Thymus (tissue), 11 donors: ENCODE measurements at regions not wholly inside any gene's neighbourhood (a gene's known extent, or its start where the extent isn't known, plus 50 kb on each side); places are given as distances from the start of the nearest gene placed in this dataset.

Source experiments
- DNase-seq, 9 donors: peaks; one replicate each; pipeline ENCODE4 v3.0.0-alpha.2; 2013; ENCODE audit warnings: low spot score in 9 of 9, low read depth in 6 of 9, missing footprints in 1 of 9
- H3K27ac ChIP-seq, 2 donors: one replicate each; pipeline ENCODE4 v1.5.1; 2013; ENCODE audit warnings: control low read depth in 1 of 2, low read depth in 1 of 2, low read length in 1 of 2, mild to moderate bottlenecking in 1 of 2, moderate library complexity in 1 of 2
- H3K27me3 ChIP-seq, 2 donors: one replicate each; pipeline ENCODE4 v1.5.1; 2013; ENCODE audit warnings: low read length in 1 of 2; ENCODE audit not compliant: control insufficient read depth in 2 of 2, insufficient read depth in 1 of 2
- H3K36me3 ChIP-seq, 2 donors: one replicate each; pipeline ENCODE4 v1.5.1; 2013; ENCODE audit warnings: low read length in 1 of 2, mild to moderate bottlenecking in 1 of 2, moderate library complexity in 1 of 2; ENCODE audit not compliant: control insufficient read depth in 2 of 2, insufficient read depth in 2 of 2
- H3K4me1 ChIP-seq, 2 donors: one replicate each; pipeline ENCODE4 v1.5.1; 2013; ENCODE audit warnings: low read length in 2 of 2; ENCODE audit not compliant: control insufficient read depth in 2 of 2, insufficient read depth in 2 of 2
- H3K4me3 ChIP-seq, 2 donors: one replicate each; pipeline ENCODE4 v1.5.1; 2013; ENCODE audit warnings: low read length in 2 of 2, control low read depth in 1 of 2, mild to moderate bottlenecking in 1 of 2
- H3K9me3 ChIP-seq, 2 donors: one replicate each; pipeline ENCODE4 v1.5.1; 2013; ENCODE audit warnings: low read length in 1 of 2, mild to moderate bottlenecking in 1 of 2; ENCODE audit not compliant: control insufficient read depth in 2 of 2, insufficient read depth in 1 of 2
- WGBS: extraction: QIAGEN DNeasy Blood & Tissue Kit; methylation state at CpG from one replicate; pipeline ENCODE4 v1.1.7; 2013; 5-methylcytosine and 5-hydroxymethylcytosine counted together
- donor health status: healthy.

DNA sequence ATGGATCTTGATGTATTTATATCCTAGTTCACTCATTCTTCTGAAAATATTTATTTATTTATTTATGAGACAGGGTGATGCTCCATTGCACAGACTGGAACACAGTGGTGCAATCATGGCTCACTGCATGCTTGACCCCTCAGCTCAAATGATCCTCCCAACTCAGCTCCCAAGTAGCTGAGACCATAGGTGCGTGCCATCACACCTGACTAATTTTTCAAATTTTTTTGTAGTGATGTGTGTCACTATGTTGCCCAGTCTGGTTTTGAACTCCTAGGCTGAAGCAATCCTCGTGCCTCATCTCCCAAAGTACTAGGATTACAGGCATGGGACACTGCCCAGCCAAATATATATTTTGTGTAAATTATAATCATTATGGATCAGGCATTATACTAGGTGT is 595.6 kb upstream of the ATP2B1 start:
- H3K4me3 ChIP-seq: no peak overlapping the region
- no peaks in the 10 kb centered on the region for H3K27me3 ChIP-seq
- no peak for DNase-seq
- no peaks in the 10 kb centered on the region for H3K4me1 ChIP-seq
- no peaks in the 10 kb centered on the region for H3K36me3 ChIP-seq
- WGBS: 98% methylated on average over 2 of the region's 2 CpGs
- no peaks in the 10 kb centered on the region for H3K9me3 ChIP-seq
- H3K27ac ChIP-seq: no peak overlapping the region

DNA sequence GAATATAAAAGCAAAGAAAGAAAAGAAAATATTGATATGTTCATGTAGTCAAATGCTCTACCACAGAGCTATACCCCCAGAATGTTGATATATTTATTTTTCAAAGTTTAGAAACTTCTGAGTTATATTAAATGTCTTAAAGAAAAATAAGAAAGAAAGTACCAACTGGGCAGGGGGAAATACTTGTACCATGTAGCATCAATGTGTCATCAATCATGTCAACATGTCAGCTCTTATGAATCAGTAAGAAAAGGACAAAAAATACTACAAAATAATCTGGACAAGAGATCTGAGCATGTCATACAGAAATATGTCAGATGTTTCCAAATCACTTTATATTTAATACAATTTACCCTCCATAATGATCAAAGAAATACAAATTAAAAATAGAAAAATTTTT is 595.1 kb upstream of the ATP2B1 start:
- Histone ChIP-seq H3K27me3 (no peaks in the 10 kb centered on the region), H3K4me3 (no peak overlapping the region), H3K9me3 (no peaks in the 10 kb centered on the region), H3K36me3 (no peaks in the 10 kb centered on the region), H3K4me1 (peaks cover 0 to 1% of the 10 kb centered on the region in 2 donors), H3K27ac (no peak overlapping the region)
- no peak for DNase-seq

DNA sequence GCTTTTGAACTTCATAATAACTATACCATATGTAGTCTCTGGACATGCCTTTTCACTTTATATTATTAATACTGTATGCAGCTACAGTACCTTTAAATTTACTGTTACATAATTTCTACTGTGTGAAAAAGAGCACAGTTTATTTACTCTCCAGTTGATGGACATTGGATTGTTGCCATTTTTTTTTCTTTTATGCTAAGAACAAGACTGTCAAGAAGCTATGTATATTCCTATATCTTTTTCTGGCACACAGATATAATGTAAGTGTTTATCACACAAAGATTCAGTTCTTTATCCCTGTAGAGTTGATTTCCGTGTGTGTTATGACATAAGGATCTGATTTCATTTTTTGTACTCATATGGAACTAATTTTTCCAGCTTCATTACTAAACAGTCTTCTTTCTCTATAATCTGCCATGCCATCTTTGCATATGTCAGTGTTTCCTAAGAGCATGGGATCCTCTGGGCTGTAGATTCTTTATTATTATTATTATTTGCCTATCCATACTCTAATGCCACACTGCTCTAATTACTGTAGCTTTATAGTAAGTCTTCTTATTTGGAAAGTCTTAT is 593.0 kb upstream of the ATP2B1 start:
- Histone ChIP-seq H3K4me3 (no peak overlapping the region), H3K27ac (no peak overlapping the region), H3K36me3 (no peaks in the 10 kb centered on the region), H3K9me3 (no peaks in the 10 kb centered on the region), H3K4me1 (peaks cover 0 to 2% of the 10 kb centered on the region in 2 donors), H3K27me3 (no peaks in the 10 kb centered on the region)
- no peak for DNase-seq
- 92% methylated on average over 1 of the region's 1 CpG for WGBS

DNA sequence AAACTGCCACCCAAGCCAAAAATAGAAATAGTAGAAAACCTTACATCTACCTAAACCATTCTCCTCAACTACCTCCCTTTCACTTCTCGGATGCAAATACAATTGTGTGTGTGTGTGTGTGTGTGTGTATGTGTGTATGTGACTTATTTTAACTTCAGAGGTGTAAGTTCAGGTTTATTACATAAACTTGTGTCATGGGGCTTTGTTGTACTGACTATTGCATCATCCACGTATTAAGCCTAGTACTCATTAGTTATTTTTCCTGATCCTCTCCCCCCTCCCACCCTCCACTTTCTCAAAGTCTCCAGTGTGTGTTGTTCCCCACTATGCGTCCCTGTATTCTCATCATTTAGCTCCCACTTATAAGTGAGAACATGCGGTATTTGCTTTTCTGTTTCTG is 592.5 kb upstream of the ATP2B1 start:
- no peak overlapping the region for H3K27ac ChIP-seq
- H3K4me1 ChIP-seq: peaks cover 0 to 2% of the 10 kb centered on the region in 2 donors
- no peak overlapping the region for H3K4me3 ChIP-seq
- H3K9me3 ChIP-seq: no peaks in the 10 kb centered on the region
- no peaks in the 10 kb centered on the region for H3K36me3 ChIP-seq
- no peak for DNase-seq
- 95% methylated on average over 4 of the region's 4 CpGs for WGBS
- H3K27me3 ChIP-seq: no peaks in the 10 kb centered on the region

DNA sequence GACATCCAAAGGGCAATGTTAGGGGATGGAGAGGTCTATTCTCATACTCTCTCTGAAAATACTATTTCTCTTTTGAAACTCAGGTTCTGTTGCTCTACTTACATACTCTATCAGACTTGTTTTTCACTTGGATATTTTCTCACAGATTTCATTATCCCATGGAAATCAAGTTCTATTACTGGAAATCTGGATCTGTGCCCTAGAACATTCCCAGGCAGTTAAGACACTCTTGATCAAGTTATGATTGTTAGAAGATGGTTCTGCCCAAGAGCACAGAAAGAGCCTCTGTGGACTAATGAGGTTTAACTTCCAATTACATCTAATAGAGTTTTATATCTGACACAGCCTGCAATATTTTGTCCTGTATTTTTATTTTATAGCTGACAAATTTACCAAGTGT is 591.0 kb upstream of the ATP2B1 start:
- H3K36me3 ChIP-seq: no peaks in the 10 kb centered on the region
- no peak overlapping the region for H3K27ac ChIP-seq
- no peak for DNase-seq
- peak overlapping the region in 1 of 2 donors; percentile 37 for H3K4me3 ChIP-seq
- no peaks in the 10 kb centered on the region for H3K27me3 ChIP-seq
- H3K9me3 ChIP-seq: no peaks in the 10 kb centered on the region
- H3K4me1 ChIP-seq: peaks cover 0 to 2% of the 10 kb centered on the region in 2 donors

DNA sequence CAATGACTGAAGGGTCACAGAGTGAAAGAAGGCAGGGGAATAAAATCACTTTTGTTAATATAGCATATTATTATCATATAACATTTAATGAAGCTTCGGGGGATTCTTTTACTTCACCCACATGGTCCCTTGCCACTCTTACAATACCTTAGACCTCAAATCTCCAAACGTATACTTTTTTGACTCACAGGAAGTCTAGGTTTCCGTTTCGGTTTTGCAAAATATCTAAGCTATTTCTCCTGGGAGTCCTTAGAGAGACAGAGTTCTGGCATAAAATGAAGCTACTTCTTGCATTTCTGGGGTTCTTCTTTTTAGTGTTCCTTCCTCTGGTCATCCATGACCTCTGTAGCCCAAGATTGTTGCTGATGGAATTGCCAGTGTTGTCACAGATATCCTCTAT is 590.5 kb upstream of the ATP2B1 start:
- H3K4me1 ChIP-seq: peaks cover 0 to 2% of the 10 kb centered on the region in 2 donors
- peak in 6 of 9 donors; percentile 8 to 53 (median 16) for DNase-seq
- no peaks in the 10 kb centered on the region for H3K36me3 ChIP-seq
- no peaks in the 10 kb centered on the region for H3K9me3 ChIP-seq
- H3K27ac ChIP-seq: no peak overlapping the region
- peak overlapping the region in 1 of 2 donors; percentile 37 for H3K4me3 ChIP-seq
- WGBS: 31% methylated on average over 4 of the region's 4 CpGs
- H3K27me3 ChIP-seq: no peaks in the 10 kb centered on the region

DNA sequence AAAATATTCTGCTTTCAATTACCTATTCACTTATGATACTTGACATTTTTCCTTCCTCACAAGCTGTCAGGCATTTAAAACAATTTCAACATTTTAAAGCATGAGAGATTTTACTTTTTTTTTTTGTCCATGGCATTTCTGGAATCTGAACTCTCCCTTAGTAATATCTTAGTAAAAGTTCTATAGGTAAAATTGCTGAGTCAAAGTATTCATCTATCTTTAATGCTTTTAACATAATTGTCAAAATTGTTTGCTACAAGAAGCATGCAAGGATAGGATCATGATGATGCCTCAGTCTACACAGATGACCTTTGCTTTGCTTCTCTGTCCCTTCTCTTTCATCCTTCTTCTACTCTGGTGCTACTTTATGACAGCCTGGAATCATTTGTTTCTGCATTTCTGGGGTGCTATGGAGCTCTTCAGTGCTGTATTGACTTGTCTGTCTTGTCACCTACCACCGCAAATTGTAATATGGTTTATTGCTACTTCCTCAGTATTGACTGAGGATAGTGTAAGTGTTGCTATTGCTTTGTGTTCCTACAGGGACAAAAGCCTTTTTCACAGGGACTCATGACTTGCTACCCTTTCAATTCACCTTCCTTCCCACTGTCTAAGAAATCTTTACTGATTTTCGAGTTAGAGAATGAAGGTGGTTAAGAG is 589.8 kb upstream of the ATP2B1 start:
- DNase-seq: no peak
- H3K4me1 ChIP-seq: peaks cover 0 to 2% of the 10 kb centered on the region in 2 donors
- H3K36me3 ChIP-seq: no peaks in the 10 kb centered on the region
- H3K4me3 ChIP-seq: no peak overlapping the region
- H3K27me3 ChIP-seq: no peaks in the 10 kb centered on the region
- no peak overlapping the region for H3K27ac ChIP-seq
- 87% methylated on average over 2 of the region's 2 CpGs for WGBS
- H3K9me3 ChIP-seq: no peaks in the 10 kb centered on the region

DNA sequence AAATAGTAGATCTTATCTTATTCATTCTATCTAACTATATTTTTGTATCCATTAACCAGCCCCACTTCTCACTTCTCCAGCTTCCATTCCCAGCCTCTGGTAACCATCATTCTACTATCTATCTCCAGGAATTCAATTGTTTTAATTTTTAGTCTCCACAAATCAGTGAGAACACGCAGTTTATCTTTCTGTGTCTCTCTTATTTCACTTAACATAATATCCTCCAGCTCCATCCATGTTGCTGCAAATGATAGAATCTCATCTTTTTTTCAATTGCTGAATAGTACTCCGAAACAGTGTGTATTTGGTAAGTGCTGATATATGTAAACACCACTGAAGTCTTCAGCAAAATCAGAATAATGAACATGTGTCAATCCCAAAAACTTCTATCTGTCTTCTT is 587.2 kb upstream of the ATP2B1 start:
- Histone ChIP-seq H3K9me3 (no peaks in the 10 kb centered on the region), H3K27me3 (no peaks in the 10 kb centered on the region), H3K4me1 (peaks cover 0 to 2% of the 10 kb centered on the region in 2 donors), H3K36me3 (no peaks in the 10 kb centered on the region), H3K4me3 (no peak overlapping the region), H3K27ac (no peak overlapping the region)
- WGBS: 98% methylated on average over 2 of the region's 2 CpGs
- DNase-seq: no peak

DNA sequence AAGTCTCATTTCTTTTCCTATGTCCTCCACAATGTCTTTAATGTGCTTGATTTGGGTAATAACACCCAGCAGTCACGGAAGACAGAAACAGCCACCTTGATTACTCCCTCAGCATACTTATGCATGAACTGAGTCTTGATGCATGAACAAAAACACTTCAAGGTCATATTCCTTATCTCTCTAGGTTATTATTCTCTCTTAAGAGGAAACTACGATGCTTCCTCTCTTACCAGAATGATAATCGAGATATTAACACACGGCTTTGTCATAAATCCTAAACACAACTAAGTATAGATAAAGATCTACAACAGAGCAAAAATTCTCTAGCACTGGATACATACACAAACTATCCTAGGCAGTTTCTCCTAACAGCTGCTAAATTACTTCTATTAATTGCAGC is 583.5 kb upstream of the ATP2B1 start:
- no peak overlapping the region for H3K27ac ChIP-seq

More for the DNA sequence above, 583.5 kb upstream of the ATP2B1 start:
- 28% methylated on average over 4 of the region's 4 CpGs for WGBS
- no peak for DNase-seq
- no peaks in the 10 kb centered on the region for H3K27me3 ChIP-seq
- no peaks in the 10 kb centered on the region for H3K9me3 ChIP-seq
- H3K4me3 ChIP-seq: no peak overlapping the region
- H3K4me1 ChIP-seq: no peaks in the 10 kb centered on the region
- H3K36me3 ChIP-seq: no peaks in the 10 kb centered on the region
